GM12891 (cell line): ENCODE measurements at regions not wholly inside any gene's neighbourhood (a gene's known extent, or its start where the extent isn't known, plus 50 kb on each side); places are given as distances from the start of the nearest gene placed in this dataset.
"Not testable (repeated sequence)": the region's sequence is repeated elsewhere in the genome, so short reads cannot be mapped to it uniquely, and the experiment has no call there.

Source experiments
- DNase-seq: peaks from one replicate; pipeline ENCODE4 v3.0.0; 2011; ENCODE audit warnings: low spot score; ENCODE audit not compliant: insufficient read length
- FAIRE-seq: peaks from 2 replicates; lab custom pipeline; 2011; peaks lifted over from hg19 to GRCh38; lab: Jason Lieb, UNC
- PAX5 ChIP-seq: IDR thresholded peaks from 2 replicates; pipeline ENCODE4 v1.6.1; 2011; ENCODE audit warnings: low read length, moderate library complexity, mild to moderate bottlenecking; ENCODE audit not compliant: insufficient read depth, severe bottlenecking
- POLR2A ChIP-seq: IDR thresholded peaks from 2 replicates; pipeline ENCODE4 v1.6.1; 2011; ENCODE audit warnings: low read depth, low read length, control low read depth
- POLR2AphosphoS5 ChIP-seq: IDR thresholded peaks from 2 replicates; pipeline ENCODE4 v1.6.1; 2011; ENCODE audit warnings: low read depth, low read length, control low read depth
- POU2F2 ChIP-seq: IDR thresholded peaks from 2 replicates; pipeline ENCODE4 v1.6.1; 2011; ENCODE audit warnings: low read depth, mild to moderate bottlenecking, control low read depth, low read length, moderate library complexity
- SPI1 ChIP-seq: IDR thresholded peaks from 2 replicates; pipeline ENCODE4 v1.6.1; 2011; ENCODE audit warnings: low read depth, low read length, control low read depth
- TAF1 ChIP-seq: IDR thresholded peaks from 2 replicates; pipeline ENCODE4 v1.6.1; 2011; ENCODE audit warnings: low read depth, low read length, control low read depth

DNA sequence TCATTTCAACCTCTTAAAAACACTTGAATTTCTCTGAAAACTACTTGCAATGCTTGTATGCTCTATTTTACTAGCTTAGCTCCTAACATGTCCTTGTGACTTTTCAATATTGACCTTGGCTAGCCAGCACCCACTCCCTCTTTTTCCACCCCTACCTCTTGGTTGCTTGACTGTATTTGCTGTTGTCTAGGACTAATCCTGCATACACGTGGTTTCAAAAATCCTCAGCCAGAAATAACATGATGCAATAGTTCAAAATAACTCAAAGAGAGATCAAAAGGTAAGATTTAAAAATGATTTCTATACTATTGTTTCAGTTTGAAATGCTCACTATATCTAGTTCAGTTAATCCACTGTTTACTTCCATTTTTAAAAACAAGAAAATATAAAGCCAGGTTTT lies 102.3 kb upstream of the TBX18 start:
- DNase-seq (no peak), FAIRE-seq (no peak)
- TF ChIP-seq TAF1 (no peak), SPI1 (no peak), POLR2AphosphoS5 (no peak), POU2F2 (no peak), PAX5 (no peak), POLR2A (no peak)

DNA sequence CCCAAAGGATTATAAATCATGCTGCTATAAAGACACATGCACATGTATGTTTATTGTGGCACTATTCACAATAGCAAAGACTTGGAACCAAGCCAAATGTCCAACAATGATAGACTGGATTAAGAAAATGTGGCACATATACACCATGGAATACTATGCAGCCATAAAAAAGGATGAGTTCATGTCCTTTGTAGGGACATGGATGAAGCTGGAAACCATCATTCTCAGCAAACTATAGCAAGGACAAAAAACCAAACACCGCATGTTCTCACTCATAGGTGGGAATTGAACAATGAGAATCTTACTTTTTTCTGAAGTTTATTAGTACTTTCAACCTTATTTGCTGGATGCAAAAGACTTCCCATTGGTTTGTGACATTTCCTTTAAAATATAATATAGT lies 101.0 kb upstream of the TBX18 start:
- FAIRE-seq, DNase-seq: not testable (repeated sequence)

DNA sequence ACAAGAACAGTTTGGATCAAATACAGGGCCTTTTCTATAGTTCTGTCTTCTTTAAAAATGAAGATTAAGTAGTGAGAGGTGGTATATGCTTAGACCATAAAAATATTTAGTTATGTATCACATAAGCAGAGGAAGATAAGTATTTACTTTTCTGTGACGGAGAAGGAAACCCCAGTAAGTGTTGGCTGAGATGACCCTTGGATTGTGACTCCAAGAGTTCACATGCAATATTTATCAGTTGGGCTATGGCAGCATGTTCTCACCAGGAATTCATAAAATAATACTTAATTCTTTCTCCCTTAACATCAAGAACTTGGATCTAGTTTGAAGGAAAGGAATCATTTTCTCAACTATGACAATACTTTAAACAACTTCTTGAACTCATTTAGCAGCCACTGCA lies 98.4 kb upstream of the TBX18 start:
- TF ChIP-seq PAX5 (no peak), POLR2A (no peak), POU2F2 (no peak), POLR2AphosphoS5 (no peak), TAF1 (no peak), SPI1 (no peak)
- no peak for FAIRE-seq
- no peak for DNase-seq

DNA sequence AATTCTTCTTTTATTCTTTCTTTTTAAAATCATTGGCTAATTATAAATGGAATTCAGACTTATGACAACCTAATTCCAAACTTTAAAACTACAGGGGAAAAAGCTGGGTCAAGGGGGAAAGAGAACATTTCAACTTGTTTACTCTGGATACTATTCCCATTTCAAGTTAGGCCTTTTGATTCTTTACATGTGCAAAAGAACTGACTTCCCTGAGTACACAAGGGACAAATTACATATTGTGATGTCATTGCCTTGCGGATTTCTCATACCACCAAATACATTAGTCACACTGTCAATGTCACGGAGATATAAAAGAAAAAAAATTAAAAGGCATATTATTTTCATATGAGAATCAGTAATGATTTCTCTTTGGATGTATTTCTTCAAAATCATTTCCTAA lies 96.5 kb upstream of the TBX18 start:
- no peak for TF ChIP-seq POU2F2
- no peak for TF ChIP-seq POLR2A
- no peak for TF ChIP-seq TAF1
- no peak for TF ChIP-seq PAX5
- no peak for TF ChIP-seq SPI1
- TF ChIP-seq POLR2AphosphoS5, result no peak
- FAIRE-seq (no peak), DNase-seq (no peak)

DNA sequence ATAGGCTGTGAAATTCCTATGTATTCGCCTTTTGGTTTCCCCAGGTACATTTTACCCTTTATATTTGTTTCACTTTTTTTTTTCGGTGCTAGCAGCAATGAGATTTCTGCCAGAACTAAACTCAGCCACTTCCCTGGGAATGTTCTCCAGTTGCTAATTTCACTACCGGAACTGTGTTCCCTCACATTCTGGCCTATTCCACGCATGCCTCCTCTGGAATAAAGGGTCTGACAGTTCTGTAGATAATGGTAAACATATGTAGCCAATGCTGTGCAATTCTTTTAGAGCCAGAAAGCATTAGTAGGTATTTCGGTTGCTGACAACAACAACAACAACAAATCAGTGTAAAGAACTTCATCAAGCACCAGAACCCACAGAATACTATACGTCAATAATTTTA lies 96.1 kb upstream of the TBX18 start:
- DNase-seq (no peak), FAIRE-seq (no peak)
- TF ChIP-seq TAF1, result no peak
- TF ChIP-seq POU2F2, result no peak
- no peak for TF ChIP-seq SPI1
- TF ChIP-seq PAX5, result no peak
- TF ChIP-seq POLR2AphosphoS5, result no peak
- no peak for TF ChIP-seq POLR2A

DNA sequence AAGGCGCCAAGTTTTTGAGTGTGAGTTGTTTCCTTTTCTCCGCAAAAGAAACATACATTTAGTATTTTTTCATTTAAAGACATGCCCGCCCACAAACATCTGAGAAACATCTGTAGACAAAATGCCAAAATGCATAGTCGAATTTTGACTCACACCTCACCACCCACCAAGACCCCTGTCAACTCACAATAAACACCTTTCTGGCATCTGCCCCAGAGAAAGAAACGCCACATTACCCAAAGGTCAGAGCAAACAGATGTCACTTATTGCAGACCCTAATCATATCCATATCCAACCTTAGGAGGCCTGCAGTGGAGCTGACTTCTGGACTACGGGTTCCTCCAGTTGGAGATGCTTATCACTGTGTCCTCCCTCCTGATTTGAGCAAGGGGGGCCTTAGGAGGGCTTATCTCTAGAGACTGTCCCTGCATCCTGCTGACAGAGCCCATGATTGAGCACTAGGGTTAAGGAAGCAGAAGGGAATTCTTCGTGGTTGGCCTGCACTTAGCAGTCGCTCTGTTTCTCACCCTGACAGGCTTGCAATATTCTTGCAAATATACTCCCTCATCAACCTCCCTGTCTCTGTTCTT lies 90.5 kb upstream of the TBX18 start:
- no peak for DNase-seq
- FAIRE-seq, result no peak
- TF ChIP-seq POLR2AphosphoS5 (no peak), PAX5 (no peak), POLR2A (no peak), POU2F2 (no peak), TAF1 (no peak), SPI1 (no peak)

DNA sequence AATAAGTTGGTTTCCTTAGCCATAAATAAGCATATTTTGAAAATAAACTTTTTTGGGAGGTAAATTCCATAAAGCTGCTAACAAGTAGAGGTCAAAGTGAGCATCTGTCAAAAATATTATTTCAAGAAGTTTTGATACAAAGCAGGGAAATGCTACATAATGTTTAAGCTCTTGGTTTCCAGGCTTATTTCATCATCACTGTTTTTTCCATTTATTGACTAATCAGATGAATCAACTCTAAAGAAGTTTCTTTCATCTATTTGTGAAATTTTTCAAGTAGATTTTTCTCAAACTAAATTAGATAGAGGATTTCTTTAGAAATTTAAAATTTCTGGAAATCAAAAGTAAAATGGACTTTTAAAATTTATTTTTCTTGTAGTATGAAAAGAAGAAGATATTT lies 89.5 kb upstream of the TBX18 start:
- FAIRE-seq, result no peak
- DNase-seq, result no peak
- TF ChIP-seq POLR2AphosphoS5 (no peak), POU2F2 (no peak), PAX5 (no peak)

DNA sequence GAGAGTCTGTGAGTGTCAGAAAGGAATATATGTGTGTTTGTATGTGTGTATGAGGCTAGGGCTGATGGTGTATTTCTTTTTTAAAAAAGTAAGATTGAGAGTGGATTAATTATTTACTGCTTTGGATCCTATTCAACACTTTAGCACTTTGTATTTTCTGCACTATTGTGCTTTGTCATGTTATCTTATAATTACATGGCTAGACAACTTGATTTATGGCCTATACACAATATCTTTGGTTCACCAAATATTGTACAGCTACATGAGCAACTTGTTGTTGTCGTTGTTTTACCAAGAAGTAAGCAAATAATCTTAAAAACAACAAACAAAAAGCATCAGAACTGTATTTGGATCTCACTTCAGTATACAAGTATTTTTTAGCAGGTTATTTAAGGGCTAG lies 84.6 kb upstream of the TBX18 start:
- DNase-seq (no peak), FAIRE-seq (no peak)
- TF ChIP-seq POU2F2 (no peak), TAF1 (no peak), PAX5 (no peak), POLR2A (no peak), SPI1 (no peak), POLR2AphosphoS5 (no peak)

DNA sequence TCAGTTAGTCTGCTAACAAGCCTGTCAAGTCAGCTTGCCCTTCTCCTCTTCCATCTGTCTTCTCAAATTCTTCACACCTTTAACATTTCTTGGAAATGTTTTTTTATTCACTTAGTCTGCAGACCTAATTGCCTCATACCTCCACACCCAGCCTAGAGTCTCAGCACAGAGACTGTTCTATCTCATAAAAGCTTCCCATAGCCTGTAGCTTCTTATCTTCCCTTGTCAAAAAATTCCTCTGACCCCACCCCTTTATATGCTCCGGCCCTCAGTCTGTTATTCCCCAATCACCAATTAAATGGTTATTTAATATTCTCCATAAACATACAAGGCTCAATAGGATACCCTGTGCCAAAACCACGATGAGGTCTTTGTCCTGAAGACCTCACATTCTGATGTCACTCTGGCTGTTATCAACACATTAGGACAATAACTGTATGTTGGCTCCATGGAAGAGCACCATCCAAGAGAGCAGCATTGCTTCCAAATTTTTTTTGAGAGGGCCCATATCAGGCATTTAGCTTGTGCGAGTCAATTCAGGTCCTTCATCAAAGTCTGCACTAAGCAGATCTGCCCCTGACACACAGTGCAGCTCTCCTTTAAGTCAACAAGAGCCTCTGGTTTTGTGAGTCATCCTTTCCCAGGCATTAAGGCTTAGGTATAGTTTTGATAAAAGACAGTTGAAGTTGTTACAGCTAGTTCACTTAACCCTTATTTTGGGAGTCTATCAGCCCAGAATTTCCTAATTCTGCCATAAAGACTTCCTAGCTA lies 83.2 kb upstream of the TBX18 start:
- FAIRE-seq (no peak), DNase-seq (no peak)
- TF ChIP-seq TAF1, result no peak
- TF ChIP-seq POLR2AphosphoS5, result no peak
- no peak for TF ChIP-seq POU2F2
- no peak for TF ChIP-seq SPI1
- TF ChIP-seq POLR2A, result no peak
- TF ChIP-seq PAX5, result no peak

DNA sequence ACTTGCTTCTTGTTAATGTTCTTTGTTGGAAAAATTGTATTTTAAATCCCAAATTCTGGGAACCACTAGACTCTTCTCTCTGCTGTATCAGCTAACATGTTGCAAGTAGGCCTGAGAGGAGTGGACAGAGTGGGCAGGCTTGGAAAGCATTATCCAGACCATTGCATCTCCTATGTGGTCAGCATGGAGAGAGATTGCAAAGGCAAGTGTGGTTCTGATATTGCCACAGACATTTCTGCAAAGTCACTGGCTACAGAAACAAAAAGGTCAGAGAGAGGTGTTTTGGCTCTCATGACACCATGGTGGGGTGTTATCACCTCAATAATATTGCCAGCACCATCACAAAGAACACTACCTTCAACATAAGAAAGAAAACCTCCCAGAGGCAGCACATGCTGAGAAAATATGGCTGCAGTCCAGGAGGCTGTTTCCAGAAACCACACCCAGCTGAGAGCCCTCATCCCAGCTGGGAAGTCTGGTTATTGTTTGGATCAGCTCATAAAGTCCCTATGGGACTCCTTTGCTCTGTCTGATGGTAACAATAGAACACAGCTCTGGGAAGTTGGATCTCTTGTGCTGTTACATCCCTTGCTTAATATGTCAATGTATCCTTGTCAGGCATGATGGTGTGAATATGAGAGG lies 78.2 kb upstream of the TBX18 start:
- DNase-seq, result no peak
- no peak for TF ChIP-seq PAX5
- TF ChIP-seq POLR2A, result no peak
- no peak for TF ChIP-seq TAF1
- TF ChIP-seq POU2F2, result no peak
- TF ChIP-seq POLR2AphosphoS5, result no peak
- TF ChIP-seq SPI1, result no peak
- FAIRE-seq, result no peak

DNA sequence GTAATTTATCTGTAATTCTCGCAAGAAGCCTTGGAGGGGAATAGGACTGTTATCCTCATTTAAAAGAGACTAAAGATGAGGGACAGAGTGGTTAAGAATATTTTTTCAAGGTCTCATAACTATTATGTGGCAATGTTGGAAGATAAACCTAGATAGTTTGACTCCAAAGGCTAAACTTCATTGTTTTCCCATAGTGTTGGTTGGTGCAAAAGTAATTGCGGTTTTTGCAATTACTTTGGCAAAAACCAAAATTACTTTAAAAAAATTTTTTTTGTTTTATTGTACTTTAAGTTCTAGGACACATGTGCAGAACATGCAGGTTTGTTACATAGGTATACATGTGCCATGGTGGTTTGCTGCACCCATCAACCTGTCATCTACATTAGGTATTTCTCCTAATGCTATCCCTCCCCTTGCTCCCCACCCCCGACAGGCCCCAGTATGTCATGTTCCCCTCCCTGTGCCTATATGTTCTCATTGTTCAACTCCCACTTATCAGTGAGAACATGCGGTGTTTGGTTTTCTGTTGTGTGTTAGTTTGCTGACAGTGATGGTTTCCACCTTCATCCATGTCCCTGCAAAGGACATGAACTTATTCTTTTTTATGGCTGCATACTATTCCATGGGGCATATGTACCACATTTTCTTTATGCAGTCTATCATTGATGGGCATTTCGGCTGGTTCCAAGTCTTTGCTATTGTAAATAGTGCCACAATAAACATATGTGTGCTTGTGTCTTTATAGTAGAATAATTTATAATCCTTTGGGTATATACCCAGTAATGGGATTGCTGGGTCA lies 72.9 kb upstream of the TBX18 start:
- FAIRE-seq, DNase-seq: not testable (repeated sequence)
